ENCODE measurements at regions not wholly inside any gene's neighbourhood (a gene's known extent, or its start where the extent isn't known, plus 50 kb on each side); places are given as distances from the start of the nearest gene placed in this dataset.

- no peak for ATAC-seq
- DNase-seq (ENCODE audit: low read depth in 1 of 2, low spot score in 1 of 2) = no peak
- Histone ChIP-seq H3K27ac (no peak overlapping the region), H3K9me3 (no peaks in the 10 kb centered on the region), H3K4me2 (no peak overlapping the region), H3K4me1 (no peaks in the 10 kb centered on the region), H3K4me3 (no peak overlapping the region)
- TF ChIP-seq HOXB13 (CRISPR knock-in tag; IDR thresholded peaks at IDR 0.05; ENCODE audit: low read depth) (no peak), RFX5 (IDR thresholded peaks at IDR 0.05) (no peak), KDM5A (IDR thresholded peaks at IDR 0.05) (no peak), MAZ (IDR thresholded peaks at IDR 0.05; ENCODE audit: borderline replicate concordance, low read depth, low read length) (no peak), CHD4 (IDR thresholded peaks at IDR 0.05; ENCODE audit: borderline replicate concordance) (no peak), NFE2L2 (conservative IDR thresholded peaks at IDR 0.05; ENCODE audit: low read length) (no peak), HOXB5 (CRISPR knock-in tag; IDR thresholded peaks at IDR 0.05) (no peak)
- WGBS (ENCODE audit: missing lambda C conversion rate) = 2% methylated on average over 3 of the region's 3 CpGs
- no peak for FAIRE-seq
- ChIA-PET POLR2A (no interaction called here), CTCF (no interaction called here)
These were observed 131.6 kb upstream of the SGO1 start for GRCh38 chr3:20317616-20318015.

- Histone ChIP-seq H3K4me2 (no peak overlapping the region), H3K4me1 (no peaks in the 10 kb centered on the region), H3K27ac (no peak overlapping the region), H3K9me3 (no peaks in the 10 kb centered on the region), H3K4me3 (no peak overlapping the region)
- DNase-seq (ENCODE audit: low read depth in 1 of 2, low spot score in 1 of 2) (no peak), ATAC-seq (no peak), FAIRE-seq (no peak)
- TF ChIP-seq USF2 (IDR thresholded peaks at IDR 0.05) (no peak), ATOH8 (CRISPR knock-in tag; IDR thresholded peaks at IDR 0.05; ENCODE audit: low read depth) (no peak), MAFK (IDR thresholded peaks at IDR 0.05; ENCODE audit: partially characterized antibody) (no peak)
- ChIA-PET CTCF (no interaction called here), POLR2A (no interaction called here)
- WGBS (ENCODE audit: missing lambda C conversion rate) = 5% methylated on average over 1 of the region's 1 CpG
These were observed 130.2 kb upstream of the SGO1 start for GRCh38 chr3:20316238-20316637.

GRCh38 chr3:20310629-20311028 is 124.6 kb upstream of the SGO1 start:
- FAIRE-seq (no peak), ATAC-seq (no peak), DNase-seq (ENCODE audit: low read depth in 1 of 2, low spot score in 1 of 2) (no peak)
- H3K9me3 ChIP-seq = no peaks in the 10 kb centered on the region
- no peak overlapping the region for H3K4me2 ChIP-seq
- WGBS (ENCODE audit: missing lambda C conversion rate) = 44% methylated on average over 3 of the region's 3 CpGs
- TF ChIP-seq E2F6 (IDR thresholded peaks at IDR 0.05; ENCODE audit: borderline replicate concordance, low read depth) = no peak
- TF ChIP-seq BHLHE40 (IDR thresholded peaks at IDR 0.05; ENCODE audit: low read depth, low read length) = no peak
- TF ChIP-seq CHD4 (IDR thresholded peaks at IDR 0.05; ENCODE audit: borderline replicate concordance) = no peak
- no peak for TF ChIP-seq MAX (IDR thresholded peaks at IDR 0.05)
- no peak for TF ChIP-seq HOXB13 (CRISPR knock-in tag; IDR thresholded peaks at IDR 0.05; ENCODE audit: low read depth)
- TF ChIP-seq ESRRA (IDR thresholded peaks at IDR 0.05; ENCODE audit: borderline replicate concordance, low read length) = no peak
- TF ChIP-seq MYC (IDR thresholded peaks at IDR 0.05; ENCODE audit: borderline replicate concordance, low read length) = no peak
- TF ChIP-seq EHF (CRISPR knock-in tag; IDR thresholded peaks at IDR 0.05) = no peak
- TF ChIP-seq TFCP2L1 (CRISPR knock-in tag; IDR thresholded peaks at IDR 0.05) = no peak
- no peak for TF ChIP-seq GATA3 (IDR thresholded peaks at IDR 0.05; ENCODE audit: borderline replicate concordance)
- TF ChIP-seq ATOH8 (CRISPR knock-in tag; IDR thresholded peaks at IDR 0.05; ENCODE audit: low read depth) = no peak
- TF ChIP-seq HOXB5 (CRISPR knock-in tag; IDR thresholded peaks at IDR 0.05) = no peak
- TF ChIP-seq ZNF302 (CRISPR knock-in tag; IDR thresholded peaks at IDR 0.05) = no peak
- no peak for TF ChIP-seq ELK1 (IDR thresholded peaks at IDR 0.05; ENCODE audit: low read depth, low read length)
- no peak for TF ChIP-seq ZFP36 (IDR thresholded peaks at IDR 0.05; ENCODE audit: borderline replicate concordance, partially characterized antibody)
- TF ChIP-seq HMGXB4 (CRISPR knock-in tag; IDR thresholded peaks at IDR 0.05; ENCODE audit: borderline replicate concordance) = no peak
- TF ChIP-seq CHD2 (IDR thresholded peaks at IDR 0.05; ENCODE audit: low read length, partially characterized antibody) = no peak
- TF ChIP-seq EP300 (IDR thresholded peaks at IDR 0.05) = no peak
- POLR2A ChIA-PET = no interaction called here
- H3K27ac ChIP-seq = no peak overlapping the region
- H3K4me3 ChIP-seq = no peak overlapping the region
- CTCF ChIA-PET = no interaction called here
- H3K4me1 ChIP-seq = no peaks in the 10 kb centered on the region

All from A549 (cell line).